H1 (cell line): ENCODE measurements at regions not wholly inside any gene's neighbourhood (a gene's known extent, or its start where the extent isn't known, plus 50 kb on each side); places are given as distances from the start of the nearest gene placed in this dataset.

Experiments
- CTCF ChIA-PET: fragments of 300-600 bp; sonication (Branson Sonifier 250); formaldehyde crosslinking; loops from one replicate; lab custom pipeline; 2021; ENCODE audit not compliant: partially characterized antibody; lab: Charles Lee
- POLR2A ChIA-PET: fragments of 300-600 bp; sonication (Branson Sonifier 250); formaldehyde crosslinking; loops from one replicate; lab custom pipeline; 2021; ENCODE audit warnings: inconsistent platforms; ENCODE audit not compliant: partially characterized antibody; lab: Charles Lee
- DNase-seq, 2 experiments: peaks; one replicate each; pipeline versions ENCODE4 v3.0.0 to v3.0.0-alpha.2; 2010 to 2022; ENCODE audit warnings: low spot score in 2 of 2, low read depth in 1 of 2, mixed read lengths in 1 of 2
- FAIRE-seq: peaks from 2 replicates; lab custom pipeline; 2011; peaks lifted over from hg19 to GRCh38; lab: Jason Lieb, UNC
- H2AFZ ChIP-seq: 2 replicates; pipeline ENCODE4 v1.8.1; 2012; ENCODE audit warnings: low read length, inconsistent platforms
- H2AK5ac ChIP-seq: 2 replicates; pipeline ENCODE4 v1.6.1; 2013; ENCODE audit warnings: low read depth, low read length
- H2BK120ac ChIP-seq: replicated peaks from 2 replicates; pipeline ENCODE3; 2013; ENCODE audit warnings: low read depth, low read length, inconsistent platforms
- H2BK12ac ChIP-seq: 2 replicates; pipeline ENCODE4 v1.6.1; 2013; ENCODE audit warnings: low read depth, low read length
- H2BK15ac ChIP-seq: 2 replicates; pipeline ENCODE4 v1.6.1; 2013; ENCODE audit warnings: low read length
- H2BK20ac ChIP-seq: 2 replicates; pipeline ENCODE4 v1.6.1; 2013; ENCODE audit warnings: low read length
- H2BK5ac ChIP-seq: 2 replicates; pipeline ENCODE4 v1.6.1; 2013; ENCODE audit warnings: low read depth, low read length
- H3K14ac ChIP-seq: 2 replicates; pipeline ENCODE4 v1.6.1; 2013; ENCODE audit warnings: inconsistent platforms; ENCODE audit not compliant: insufficient read length
- H3K18ac ChIP-seq: 2 replicates; pipeline ENCODE4 v1.6.1; 2013; ENCODE audit warnings: low read length; ENCODE audit errors: extremely low read depth
- H3K23ac ChIP-seq: 2 replicates; pipeline ENCODE4 v1.6.1; 2013; ENCODE audit warnings: inconsistent platforms; ENCODE audit not compliant: insufficient read length
- H3K23me2 ChIP-seq: 2 replicates; pipeline ENCODE4 v1.6.1; 2013; ENCODE audit warnings: low read depth, low read length
- H3K27ac ChIP-seq: 2 replicates; pipeline ENCODE4 v1.6.1; 2011; ENCODE audit warnings: low read depth, low read length, inconsistent platforms
- H3K27me3 ChIP-seq, 4 experiments: replicated peaks in 1 of 4; 1 replicate in 1 of 4; 2 replicates in 3 of 4; pipeline versions ENCODE4 v1.6.1 to v1.8.1; 2011 to 2013; ENCODE audit warnings: low read length in 3 of 4, mild to moderate bottlenecking in 3 of 4, inconsistent platforms in 2 of 4, mixed read lengths in 2 of 4, moderate library complexity in 1 of 4; ENCODE audit not compliant: control insufficient read depth in 3 of 4, insufficient read depth in 3 of 4; ENCODE audit errors: extremely low read depth in 1 of 4
- H3K36me3 ChIP-seq, 4 experiments: 2 replicates each; pipeline versions ENCODE4 v1.6.1 to v1.8.1; 2011 to 2013; ENCODE audit warnings: mild to moderate bottlenecking in 4 of 4, low read length in 3 of 4, moderate library complexity in 2 of 4, control low read depth in 1 of 4, inconsistent platforms in 1 of 4; ENCODE audit not compliant: insufficient read depth in 4 of 4, control insufficient read depth in 2 of 4
- H3K4ac ChIP-seq: replicated peaks from 2 replicates; pipeline ENCODE3; 2013; ENCODE audit warnings: low read length, low read depth, mixed read lengths, inconsistent platforms; ENCODE audit not compliant: insufficient read length
- H3K4me1 ChIP-seq, 4 experiments: replicated peaks in 1 of 4; 1 replicate in 1 of 4; 2 replicates in 3 of 4; pipeline versions ENCODE4 v1.6.1 to v1.8.1; 2011 to 2013; ENCODE audit warnings: low read length in 3 of 4, inconsistent platforms in 2 of 4, mixed read lengths in 1 of 4; ENCODE audit not compliant: insufficient read depth in 4 of 4, control insufficient read depth in 3 of 4
- H3K4me2 ChIP-seq, 2 experiments: 2 replicates each; pipeline versions ENCODE4 v1.6.1 to v1.8.1; 2011 to 2013; ENCODE audit warnings: low read depth in 2 of 2, low read length in 2 of 2, control low read depth in 1 of 2, inconsistent platforms in 1 of 2, mild to moderate bottlenecking in 1 of 2; ENCODE audit not compliant: insufficient read depth in 1 of 2
- H3K4me3 ChIP-seq, 4 experiments: fragments of 200-600, 300-600 bp in 1 of 4; sonication (generic), shearing (Covaris generic), sonication (Bioruptor Twin) in 1 of 4; 2 replicates each; pipeline versions ENCODE4 v1.5.1 to v1.8.1; 2011 to 2016; ENCODE audit warnings: low read length in 4 of 4, low read depth in 3 of 4, control low read depth in 2 of 4, inconsistent platforms in 2 of 4, mild to moderate bottlenecking in 2 of 4, mixed read lengths in 1 of 4, moderate library complexity in 1 of 4; ENCODE audit not compliant: insufficient read depth in 2 of 4; ENCODE audit errors: extremely low read depth in 1 of 4
- H3K56ac ChIP-seq: replicated peaks from 2 replicates; pipeline ENCODE3; 2013; ENCODE audit warnings: low read depth, mild to moderate bottlenecking, mixed read lengths, low read length, inconsistent platforms; ENCODE audit not compliant: insufficient read length
- H3K79me1 ChIP-seq: 2 replicates; pipeline ENCODE4 v1.6.1; 2013; ENCODE audit warnings: low read depth, low read length, control low read depth
- H3K79me2 ChIP-seq, 2 experiments: 2 replicates each; pipeline versions ENCODE4 v1.6.1 to v1.8.1; 2012 to 2013; ENCODE audit warnings: low read length in 2 of 2, mild to moderate bottlenecking in 2 of 2, inconsistent platforms in 1 of 2; ENCODE audit not compliant: insufficient read depth in 2 of 2, control insufficient read depth in 1 of 2
- H3K9ac ChIP-seq, 4 experiments: replicated peaks in 1 of 4; 1 replicate in 1 of 4; 2 replicates in 3 of 4; pipeline versions ENCODE4 v1.6.1 to v1.8.1; 2011 to 2013; ENCODE audit warnings: low read depth in 3 of 4, low read length in 3 of 4, control low read depth in 2 of 4, mild to moderate bottlenecking in 2 of 4, moderate library complexity in 2 of 4, inconsistent platforms in 1 of 4; ENCODE audit errors: extremely low read depth in 1 of 4
- H3K9me3 ChIP-seq, 2 experiments: 2 replicates each; pipeline versions ENCODE4 v1.6.1 to v1.8.1; 2012 to 2013; ENCODE audit warnings: mild to moderate bottlenecking in 2 of 2, moderate library complexity in 2 of 2, control low read depth in 1 of 2, inconsistent platforms in 1 of 2, low read depth in 1 of 2, low read length in 1 of 2, mixed read lengths in 1 of 2; ENCODE audit not compliant: insufficient read depth in 2 of 2
- H4K20me1 ChIP-seq, 2 experiments: replicated peaks in 1 of 2; 2 replicates each; pipeline versions ENCODE3 to v1.8.1; 2011 to 2013; ENCODE audit warnings: inconsistent platforms in 2 of 2, low read length in 2 of 2, mild to moderate bottlenecking in 1 of 2; ENCODE audit not compliant: insufficient read depth in 2 of 2, control insufficient read depth in 1 of 2
- H4K5ac ChIP-seq: 2 replicates; pipeline ENCODE4 v1.6.1; 2013; ENCODE audit warnings: low read length, low read depth, mixed read lengths, inconsistent platforms; ENCODE audit not compliant: insufficient read length
- H4K8ac ChIP-seq: 2 replicates; pipeline ENCODE4 v1.8.0; 2013; ENCODE audit warnings: mild to moderate bottlenecking, moderate library complexity, low read length, inconsistent platforms; ENCODE audit not compliant: insufficient read depth; ENCODE audit errors: extremely low read depth
- H4K91ac ChIP-seq: replicated peaks from 2 replicates; pipeline ENCODE3; 2013; ENCODE audit warnings: low read length, mixed read lengths, inconsistent platforms; ENCODE audit not compliant: insufficient read length
- WGBS, 2 experiments: shearing (Covaris generic) in 1 of 2; methylation state at CpG; one replicate each; pipeline versions ENCODE4 v1.1.6 to v1.1.7; 2013 to 2015; ENCODE audit warnings: low lambda C conversion rate in 2 of 2, mixed read lengths in 2 of 2, inconsistent platforms in 1 of 2, low coverage in 1 of 2, missing lambda C conversion rate in 1 of 2; ENCODE audit not compliant: insufficient replicate concordance in 2 of 2, insufficient coverage in 1 of 2, insufficient read length in 1 of 2; ENCODE audit errors: extremely low coverage in 1 of 2, missing lambda C conversion rate in 1 of 2; 5-methylcytosine and 5-hydroxymethylcytosine counted together

GRCh38 chr12:4045786-4046494 lies 172.7 kb upstream of the PARP11 start:
- no peak overlapping the region for H3K9ac ChIP-seq
- H3K56ac ChIP-seq: no peak overlapping the region
- no peak overlapping the region for H3K4ac ChIP-seq
- peak overlapping the region; percentile 56; the same call in 1 of the 2 replicates for H2BK12ac ChIP-seq
- no peaks in the 10 kb centered on the region for H3K36me3 ChIP-seq
- no peak overlapping the region for H2AK5ac ChIP-seq
- H2AFZ ChIP-seq: peak overlapping the region; percentile 58; the same call in 1 of the 2 replicates
- no peaks in the 10 kb centered on the region for H3K79me1 ChIP-seq
- H4K91ac ChIP-seq: no peak overlapping the region
- POLR2A ChIA-PET: interaction anchor here (1.2 to 1.8 kb wide), 2 partner anchors 11 to 231 kb away, joined by 3 to 6 read pairs; no protein-coding TSS in a partner anchor
- H3K4me2 ChIP-seq: no peak overlapping the region
- H3K14ac ChIP-seq: no peak overlapping the region
- peaks cover 0 to 8% (median under 1%) of the 10 kb centered on the region in 4 experiments; a peak in 2 of 7 replicates for H3K4me1 ChIP-seq
- no peak overlapping the region for H2BK20ac ChIP-seq
- WGBS, 2 experiments: 90% methylated on average over 16 of the region's 16 CpGs; no CpG with 5 or more reads in 1 of the 2 experiments
- DNase-seq (peak in 1 of 2 experiments; percentile 28), FAIRE-seq (no peak)
- H3K79me2 ChIP-seq: no peaks in the 10 kb centered on the region
- H3K23me2 ChIP-seq: no peaks in the 10 kb centered on the region; the same call in 1 of the 2 replicates
- H2BK5ac ChIP-seq: no peak overlapping the region
- H2BK120ac ChIP-seq: no peak overlapping the region
- no peak overlapping the region; the same call in 1 of the 2 replicates for H2BK15ac ChIP-seq
- no peaks in the 10 kb centered on the region for H3K9me3 ChIP-seq
- H3K4me3 ChIP-seq: no peak overlapping the region
- H4K5ac ChIP-seq: no peak overlapping the region
- H3K23ac ChIP-seq: no peak overlapping the region
- H3K27me3 ChIP-seq: no peaks in the 10 kb centered on the region
- H4K20me1 ChIP-seq: no peaks in the 10 kb centered on the region
- H3K18ac ChIP-seq: no peak overlapping the region
- no peak overlapping the region for H3K27ac ChIP-seq
- H4K8ac ChIP-seq: no peak overlapping the region
- CTCF ChIA-PET: interaction anchor here (0.6 kb wide), 1 partner anchor 746 kb away, joined by 3 read pairs; no protein-coding TSS in a partner anchor
